GM19043 (cell line): ENCODE measurements at regions not wholly inside any gene's neighbourhood (a gene's known extent, or its start where the extent isn't known, plus 50 kb on each side); places are given as distances from the start of the nearest gene placed in this dataset.
"Not testable (repeated sequence)": the region's sequence is repeated elsewhere in the genome, so short reads cannot be mapped to it uniquely, and the experiment has no call there.

Experiments
- ATAC-seq: cut with Tn5 transposase; IDR thresholded peaks from one replicate; pipeline ENCODE4 v1.9.1; 2021; ENCODE audit warnings: low read depth; ENCODE audit not compliant: unreplicated experiment

- no peak for ATAC-seq
Observed at GRCh38 chr2:65921116-65921515, 488.7 kb upstream of the SPRED2 start.

GRCh38 chr2:65920659-65921058, 488.3 kb upstream of the SPRED2 start:
- ATAC-seq = no peak

GRCh38 chr2:65919550-65920188, 487.3 kb upstream of the SPRED2 start:
- ATAC-seq = no peak

GRCh38 chr2:65918760-65919187, 486.4 kb upstream of the SPRED2 start:
- no peak for ATAC-seq

GRCh38 chr2:65917986-65918385, 485.6 kb upstream of the SPRED2 start:
- ATAC-seq = no peak

GRCh38 chr2:65916785-65917295, 484.4 kb upstream of the SPRED2 start:
- no peak for ATAC-seq

GRCh38 chr2:65916177-65916576, 483.8 kb upstream of the SPRED2 start:
- ATAC-seq = no peak

- no peak for ATAC-seq
Observed at GRCh38 chr2:65915273-65915672, 482.9 kb upstream of the SPRED2 start.

- ATAC-seq = no peak
Observed at GRCh38 chr2:65914244-65914786, 481.9 kb upstream of the SPRED2 start.

GRCh38 chr2:65913813-65914212, 481.4 kb upstream of the SPRED2 start:
- no peak for ATAC-seq

GRCh38 chr2:65901756-65902155, 469.4 kb upstream of the SPRED2 start:
- ATAC-seq = no peak

- no peak for ATAC-seq
Observed at GRCh38 chr2:65896446-65896845, 464.0 kb upstream of the SPRED2 start.

- not testable (repeated sequence) for ATAC-seq
Observed at GRCh38 chr2:65890131-65890530, 457.7 kb upstream of the SPRED2 start.

GRCh38 chr2:65885266-65885665, 452.9 kb upstream of the SPRED2 start:
- ATAC-seq = no peak

GRCh38 chr2:65881592-65881991, 449.2 kb upstream of the SPRED2 start:
- no peak for ATAC-seq

- ATAC-seq = no peak
Observed at GRCh38 chr2:65880436-65880835, 448.0 kb upstream of the SPRED2 start.

GRCh38 chr2:65878011-65878340, 445.6 kb upstream of the SPRED2 start:
- no peak for ATAC-seq

- no peak for ATAC-seq
Observed at GRCh38 chr2:65877331-65878010, 445.1 kb upstream of the SPRED2 start.

GRCh38 chr2:65876114-65876513, 443.7 kb upstream of the SPRED2 start:
- ATAC-seq = no peak

- ATAC-seq = no peak
Observed at GRCh38 chr2:65870826-65871225, 438.4 kb upstream of the SPRED2 start.

GRCh38 chr2:65869296-65869695, 436.9 kb upstream of the SPRED2 start:
- ATAC-seq = no peak

GRCh38 chr2:65868177-65868576, 435.8 kb upstream of the SPRED2 start:
- ATAC-seq = no peak
